GM10248 (cell line): ENCODE measurements at regions not wholly inside any gene's neighbourhood (a gene's known extent, or its start where the extent isn't known, plus 50 kb on each side); places are given as distances from the start of the nearest gene placed in this dataset.

Experiments
- CTCF ChIA-PET: fragments of 300-600 bp; sonication (Branson Sonifier 250); formaldehyde crosslinking; extraction: SDS; loops from one replicate; lab custom pipeline; 2021; ENCODE audit warnings: antibody characterized with exemption; lab: Yijun Ruan, JAX
- POLR2A ChIA-PET: fragments of 350-650 bp; sonication (Branson Sonifier 250); formaldehyde crosslinking; extraction: SDS; loops from one replicate; lab custom pipeline; 2020; ENCODE audit warnings: antibody characterized with exemption; lab: Yijun Ruan, JAX
- DNase-seq: peaks from one replicate; pipeline ENCODE4 v3.0.0; 2012; ENCODE audit errors: extremely low spot score
- CTCF ChIP-seq: IDR thresholded peaks from 2 replicates; pipeline ENCODE4 v1.5.1; 2012; ENCODE audit warnings: mild to moderate bottlenecking, low read depth; ENCODE audit errors: extremely low read depth, missing control alignments, control extremely low read depth

GRCh38 chr14:26965490-26965889 lies 367.7 kb upstream of the NOVA1 start:
- no peak for DNase-seq
- TF ChIP-seq CTCF = no peak
- ChIA-PET CTCF (no interaction called here), POLR2A (no interaction called here)

- no peak for DNase-seq
- no peak for TF ChIP-seq CTCF
- ChIA-PET CTCF (interaction anchor here (1.3 kb wide), 1 partner anchor 22 kb away, joined by 3 read pairs; no protein-coding TSS in a partner anchor), POLR2A (no interaction called here)
Measured at GRCh38 chr14:26966908-26967307, 369.1 kb upstream of the NOVA1 start.

- no peak for DNase-seq
- POLR2A ChIA-PET = no interaction called here
- CTCF ChIA-PET = interaction anchor here (1.8 kb wide), 1 partner anchor 9 kb away, joined by 5 read pairs; no protein-coding TSS in a partner anchor
- no peak for TF ChIP-seq CTCF
Measured at GRCh38 chr14:26974965-26975364, 377.1 kb upstream of the NOVA1 start.

DNA sequence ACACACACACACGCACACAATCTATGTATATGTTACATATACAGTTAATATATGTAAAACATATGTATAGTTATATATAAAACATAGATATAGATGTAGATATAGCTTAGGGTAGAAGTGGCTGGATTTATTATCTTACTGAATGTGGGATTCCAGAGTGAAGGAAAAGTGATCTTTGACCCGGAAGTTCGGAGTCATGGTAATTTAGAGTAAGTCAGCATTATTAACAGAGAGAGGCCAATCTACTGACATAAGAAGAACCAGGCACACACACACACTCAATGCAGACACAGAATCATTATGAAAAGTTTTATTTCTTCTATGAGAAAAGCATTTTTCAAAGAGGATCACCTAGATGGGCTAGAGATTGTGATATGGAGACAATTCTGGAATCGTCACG lies 384.2 kb upstream of the NOVA1 start:
- POLR2A ChIA-PET = no interaction called here
- CTCF ChIA-PET = no interaction called here

DNA sequence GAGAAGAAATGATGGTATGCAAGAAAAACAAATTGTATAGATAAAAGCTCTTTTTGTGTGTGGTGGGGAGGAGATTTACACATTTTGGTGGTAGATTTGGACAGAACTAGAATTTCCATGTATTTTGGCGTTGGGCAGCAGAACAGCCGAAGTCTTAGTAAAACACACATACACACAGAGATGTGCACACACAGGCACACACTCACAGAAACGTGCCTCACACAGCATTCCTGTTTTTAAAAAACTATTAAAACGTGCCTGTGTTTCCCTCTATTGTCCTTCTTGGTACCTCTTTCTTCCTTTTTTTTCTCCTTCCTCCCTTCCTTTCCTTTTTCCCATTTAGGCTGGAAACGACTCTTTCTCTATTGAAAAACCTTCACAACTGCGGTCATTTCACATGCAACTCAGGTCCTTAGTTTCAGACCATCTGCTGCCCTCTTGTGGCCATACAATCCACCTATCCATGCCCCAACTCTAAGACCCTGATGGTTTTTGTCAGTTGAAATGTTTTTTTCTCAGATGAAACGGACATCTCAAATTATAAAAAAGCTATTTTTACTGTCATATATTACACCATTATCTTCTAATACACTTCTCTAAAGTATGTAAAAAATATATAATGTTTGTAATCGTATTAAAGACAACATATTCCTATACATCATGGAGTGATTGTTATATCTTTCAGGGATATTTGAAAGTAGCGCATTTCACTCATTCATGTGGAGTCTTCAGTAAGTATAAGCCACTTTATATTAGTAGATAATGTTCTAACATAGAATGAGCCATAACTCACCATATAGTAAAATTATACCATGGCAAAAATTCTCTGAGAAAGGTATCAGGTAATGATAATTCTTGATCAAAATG lies 386.7 kb upstream of the NOVA1 start:
- DNase-seq = no peak
- CTCF ChIA-PET = interaction anchor here (1.3 kb wide), 1 partner anchor 9 kb away, joined by 5 read pairs; no protein-coding TSS in a partner anchor
- peak; percentile 52 for TF ChIP-seq CTCF
- POLR2A ChIA-PET = no interaction called here

More for the DNA sequence above, 384.2 kb upstream of the NOVA1 start:
- no peak for DNase-seq
- TF ChIP-seq CTCF = no peak

DNA sequence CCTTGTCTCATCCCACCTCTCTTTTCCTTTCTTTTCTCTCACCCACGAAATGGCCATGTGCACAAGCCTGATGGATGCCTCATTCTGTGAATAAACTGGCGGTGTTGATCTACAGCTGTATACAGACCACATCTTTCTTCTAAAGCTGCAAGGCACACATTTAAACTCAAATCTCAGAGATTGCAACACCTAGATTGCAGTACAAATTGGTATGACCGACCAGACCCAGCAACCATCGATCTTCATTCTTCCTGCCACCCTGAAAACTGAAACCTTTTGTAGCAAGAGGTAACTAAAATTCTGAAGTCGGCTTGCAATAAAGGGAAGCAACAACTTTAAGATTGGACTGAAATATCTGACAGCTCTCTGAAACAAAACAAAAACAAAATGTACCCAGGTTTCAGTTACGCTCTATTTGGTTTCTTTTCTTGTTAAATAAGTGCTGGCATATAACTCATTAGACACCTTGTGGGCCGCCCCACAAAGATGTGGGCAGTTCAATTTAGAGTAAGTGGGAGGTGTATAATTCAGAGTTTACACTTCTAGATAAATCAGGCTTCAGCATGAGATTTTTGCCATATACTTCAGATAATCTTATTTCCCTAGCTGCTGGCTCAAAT lies 390.0 kb upstream of the NOVA1 start:
- TF ChIP-seq CTCF = no peak
- ChIA-PET POLR2A (no interaction called here), CTCF (no interaction called here)
- no peak for DNase-seq
